Stomach (tissue), 4 donors: ENCODE measurements at regions not wholly inside any gene's neighbourhood (a gene's known extent, or its start where the extent isn't known, plus 50 kb on each side); places are given as distances from the start of the nearest gene placed in this dataset.
"Not testable (repeated sequence)": the region's sequence is repeated elsewhere in the genome, so short reads cannot be mapped to it uniquely, and the experiment has no call there.

Experiments
- EP300 ChIP-seq: sonication (generic); formaldehyde crosslinking; IDR thresholded peaks from one replicate; pipeline ENCODE4 v1.6.1; 2017; ENCODE audit warnings: antibody characterized with exemption
- POLR2A ChIP-seq, 4 donors: fragments of 450-650 bp; IDR thresholded peaks; one replicate each; pipeline ENCODE4 v1.6.1; 2016; ENCODE audit warnings: antibody characterized with exemption in 4 of 4, control low read depth in 2 of 4, mild to moderate bottlenecking in 1 of 4, moderate library complexity in 1 of 4
- TF ChIP-seq, protein P1 (sequence below), 7 experiments: fragments of 450-650 bp in 4 of 7; fragments of 200-600 bp in 3 of 7; sonication (generic) in 3 of 7; IDR thresholded peaks; one replicate each; pipeline ENCODE4 v1.5.1; 2016 to 2019; ENCODE audit warnings: antibody characterized with exemption in 7 of 7, control low read depth in 2 of 7, mild to moderate bottlenecking in 1 of 7

DNA sequence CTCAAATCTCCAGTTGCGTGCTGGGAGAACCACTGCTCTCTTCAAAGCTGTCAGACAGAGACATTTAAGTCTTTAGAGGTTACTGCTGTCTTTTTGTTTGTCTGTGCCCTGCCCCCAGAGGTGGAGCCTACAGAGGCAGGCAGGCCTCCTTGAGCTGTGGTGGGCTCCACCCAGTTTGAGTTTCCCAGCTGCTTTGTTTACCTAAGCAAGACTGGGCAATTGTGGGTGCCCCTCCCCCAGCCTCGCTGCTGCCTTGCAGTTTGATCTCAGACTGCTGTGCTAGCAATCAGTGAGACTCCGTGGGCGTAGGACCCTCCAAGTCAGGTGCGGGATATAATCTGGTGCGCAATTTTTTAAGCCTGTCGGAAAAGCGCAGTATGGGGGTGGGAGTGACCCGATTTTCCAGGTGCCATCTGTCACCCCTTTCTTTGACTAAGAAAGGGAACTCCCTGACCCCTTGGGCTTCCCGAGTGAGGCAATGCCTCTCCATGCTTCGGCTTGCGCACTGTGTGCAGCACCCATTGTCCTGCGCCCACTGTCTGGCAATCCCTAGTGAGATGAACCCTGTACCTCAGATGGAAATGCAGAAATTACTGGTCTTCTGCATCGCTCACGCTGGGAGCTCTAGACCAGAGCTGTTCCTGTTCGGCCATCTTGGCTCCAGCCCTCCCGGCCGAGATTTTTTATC lies 414.8 kb upstream of the SYNCRIP start:
- not testable (repeated sequence) for TF ChIP-seq POLR2A (IDR thresholded peaks at IDR 0.05); EP300
- TF ChIP-seq, protein P1, sequence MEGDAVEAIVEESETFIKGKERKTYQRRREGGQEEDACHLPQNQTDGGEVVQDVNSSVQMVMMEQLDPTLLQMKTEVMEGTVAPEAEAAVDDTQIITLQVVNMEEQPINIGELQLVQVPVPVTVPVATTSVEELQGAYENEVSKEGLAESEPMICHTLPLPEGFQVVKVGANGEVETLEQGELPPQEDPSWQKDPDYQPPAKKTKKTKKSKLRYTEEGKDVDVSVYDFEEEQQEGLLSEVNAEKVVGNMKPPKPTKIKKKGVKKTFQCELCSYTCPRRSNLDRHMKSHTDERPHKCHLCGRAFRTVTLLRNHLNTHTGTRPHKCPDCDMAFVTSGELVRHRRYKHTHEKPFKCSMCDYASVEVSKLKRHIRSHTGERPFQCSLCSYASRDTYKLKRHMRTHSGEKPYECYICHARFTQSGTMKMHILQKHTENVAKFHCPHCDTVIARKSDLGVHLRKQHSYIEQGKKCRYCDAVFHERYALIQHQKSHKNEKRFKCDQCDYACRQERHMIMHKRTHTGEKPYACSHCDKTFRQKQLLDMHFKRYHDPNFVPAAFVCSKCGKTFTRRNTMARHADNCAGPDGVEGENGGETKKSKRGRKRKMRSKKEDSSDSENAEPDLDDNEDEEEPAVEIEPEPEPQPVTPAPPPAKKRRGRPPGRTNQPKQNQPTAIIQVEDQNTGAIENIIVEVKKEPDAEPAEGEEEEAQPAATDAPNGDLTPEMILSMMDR (IDR thresholded peaks at IDR 0.05) = not testable (repeated sequence)
